GM06990 (cell line): ENCODE measurements at regions not wholly inside any gene's neighbourhood (a gene's known extent, or its start where the extent isn't known, plus 50 kb on each side); places are given as distances from the start of the nearest gene placed in this dataset.

ENCODE experiments used
- DNase-seq: peaks from one replicate; pipeline ENCODE4 v3.0.0-alpha.2; 2011; ENCODE audit not compliant: insufficient read length; ENCODE audit errors: extremely low read depth
- H3K27me3 ChIP-seq: replicated peaks from 2 replicates; pipeline ENCODE4 v1.6.0; 2011; ENCODE audit warnings: low read length; ENCODE audit not compliant: control insufficient read depth, insufficient read depth
- H3K36me3 ChIP-seq: 2 replicates; pipeline ENCODE4 v1.5.1; 2011; ENCODE audit warnings: low read length; ENCODE audit not compliant: control insufficient read depth, insufficient read depth
- H3K4me3 ChIP-seq: replicated peaks from 2 replicates; pipeline ENCODE4 v1.5.1; 2011; ENCODE audit warnings: low read depth, mild to moderate bottlenecking, control low read depth, low read length
- TF ChIP-seq, protein P1 (sequence below): IDR thresholded peaks from 2 replicates; pipeline ENCODE4 v1.5.1; 2011; ENCODE audit warnings: low read length, control low read depth, mild to moderate bottlenecking, inconsistent platforms; ENCODE audit not compliant: insufficient read depth, poor library complexity, severe bottlenecking

DNA sequence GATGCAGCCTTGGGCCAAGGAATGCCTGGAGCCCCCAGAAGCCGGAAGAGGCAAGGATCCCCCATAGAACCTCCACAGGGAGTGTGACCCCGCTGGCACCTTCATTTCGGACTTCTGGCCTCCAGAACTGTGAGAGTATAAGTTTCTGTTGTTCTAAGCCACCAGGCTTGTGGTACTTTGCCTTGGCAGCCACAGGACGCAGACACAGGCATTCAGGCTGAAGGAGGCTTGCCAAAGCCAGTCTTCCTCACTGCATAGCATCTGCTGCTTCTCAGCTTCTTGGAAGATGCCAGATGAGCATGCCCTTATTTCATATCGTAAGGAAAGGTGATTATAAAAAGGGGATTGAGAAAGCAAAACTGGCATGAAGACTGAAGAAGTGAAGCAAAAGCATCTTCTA, 61.1 kb upstream of the TAS2R1 start:
- Histone ChIP-seq H3K27me3 (no peaks in the 10 kb centered on the region; the same call in none of the 2 replicates), H3K36me3 (no peaks in the 10 kb centered on the region), H3K4me3 (no peak overlapping the region)
- no peak for DNase-seq
- TF ChIP-seq, protein P1, sequence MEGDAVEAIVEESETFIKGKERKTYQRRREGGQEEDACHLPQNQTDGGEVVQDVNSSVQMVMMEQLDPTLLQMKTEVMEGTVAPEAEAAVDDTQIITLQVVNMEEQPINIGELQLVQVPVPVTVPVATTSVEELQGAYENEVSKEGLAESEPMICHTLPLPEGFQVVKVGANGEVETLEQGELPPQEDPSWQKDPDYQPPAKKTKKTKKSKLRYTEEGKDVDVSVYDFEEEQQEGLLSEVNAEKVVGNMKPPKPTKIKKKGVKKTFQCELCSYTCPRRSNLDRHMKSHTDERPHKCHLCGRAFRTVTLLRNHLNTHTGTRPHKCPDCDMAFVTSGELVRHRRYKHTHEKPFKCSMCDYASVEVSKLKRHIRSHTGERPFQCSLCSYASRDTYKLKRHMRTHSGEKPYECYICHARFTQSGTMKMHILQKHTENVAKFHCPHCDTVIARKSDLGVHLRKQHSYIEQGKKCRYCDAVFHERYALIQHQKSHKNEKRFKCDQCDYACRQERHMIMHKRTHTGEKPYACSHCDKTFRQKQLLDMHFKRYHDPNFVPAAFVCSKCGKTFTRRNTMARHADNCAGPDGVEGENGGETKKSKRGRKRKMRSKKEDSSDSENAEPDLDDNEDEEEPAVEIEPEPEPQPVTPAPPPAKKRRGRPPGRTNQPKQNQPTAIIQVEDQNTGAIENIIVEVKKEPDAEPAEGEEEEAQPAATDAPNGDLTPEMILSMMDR = no peak

DNA sequence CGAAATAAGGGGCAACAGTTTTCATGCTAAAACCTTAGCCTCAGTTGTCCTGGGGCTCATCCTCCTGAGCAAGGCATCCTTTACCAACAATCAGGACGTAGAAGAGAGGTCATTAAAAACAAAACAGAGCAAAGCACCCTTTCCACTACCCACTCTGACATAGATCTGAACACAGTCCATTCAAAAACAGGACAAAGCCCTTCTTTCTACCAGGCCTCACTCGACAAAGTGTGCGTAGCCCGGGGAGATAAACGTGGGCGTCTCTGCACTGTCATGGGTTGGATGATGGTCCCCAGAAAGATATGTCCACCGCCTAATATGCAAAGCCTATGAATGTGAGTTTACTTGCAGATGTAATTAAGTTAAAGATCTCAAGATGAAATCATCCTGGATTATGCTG, 60.6 kb upstream of the TAS2R1 start:
- DNase-seq = no peak
- Histone ChIP-seq H3K27me3 (no peaks in the 10 kb centered on the region; the same call in none of the 2 replicates), H3K36me3 (no peaks in the 10 kb centered on the region), H3K4me3 (no peak overlapping the region)
- TF ChIP-seq, protein P1 = no peak

DNA sequence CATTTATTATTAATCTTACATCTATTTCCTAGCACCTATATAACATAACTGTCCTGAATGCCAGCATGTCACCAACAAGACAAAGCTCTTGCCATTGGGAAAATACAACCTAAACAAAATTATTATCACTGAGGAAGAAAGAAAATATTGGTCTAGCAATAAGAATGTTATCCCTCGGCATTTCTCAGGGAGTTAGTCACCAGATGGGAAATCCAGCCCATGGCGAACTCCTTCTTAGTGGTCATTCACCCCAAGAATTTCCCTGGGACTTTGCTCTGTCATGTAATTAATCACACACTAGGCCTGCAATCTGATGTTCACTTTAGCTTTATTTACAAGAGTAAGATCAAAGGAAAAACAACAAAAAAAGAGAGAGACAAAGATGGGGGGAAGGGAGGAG, 56.1 kb upstream of the TAS2R1 start:
- no peak overlapping the region for H3K4me3 ChIP-seq
- TF ChIP-seq, protein P1 = no peak
- H3K36me3 ChIP-seq = no peaks in the 10 kb centered on the region
- no peak for DNase-seq
- no peaks in the 10 kb centered on the region; the same call in none of the 2 replicates for H3K27me3 ChIP-seq

DNA sequence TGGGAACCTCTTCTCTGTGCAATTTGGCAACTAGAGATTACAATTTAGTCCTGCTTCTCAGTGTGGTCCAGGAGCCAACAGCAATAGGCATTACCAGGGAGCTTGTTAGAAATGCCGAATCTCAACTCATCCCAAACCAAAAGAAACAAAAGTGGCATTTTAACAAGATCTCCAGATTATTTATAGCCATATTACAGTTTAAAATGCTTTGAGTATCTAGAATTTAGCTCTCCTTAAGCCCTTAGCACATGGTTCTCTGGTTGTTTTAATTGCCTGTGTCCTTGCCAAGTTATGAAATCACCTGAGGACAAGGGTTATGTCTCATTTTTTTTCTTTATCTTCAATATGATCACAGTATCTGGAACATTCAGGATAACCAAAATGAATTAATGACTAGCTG, 51.6 kb upstream of the TAS2R1 start:
- Histone ChIP-seq H3K4me3 (no peak overlapping the region), H3K27me3 (no peaks in the 10 kb centered on the region), H3K36me3 (no peaks in the 10 kb centered on the region)
- DNase-seq = no peak
- TF ChIP-seq, protein P1 = no peak
